Upper lobe of left lung (tissue), 6 donors: ENCODE measurements at regions not wholly inside any gene's neighbourhood (a gene's known extent, or its start where the extent isn't known, plus 50 kb on each side); places are given as distances from the start of the nearest gene placed in this dataset.
A peak's percentile ranks its signal among the peaks of the same experiment; 100 is the strongest.

ENCODE experiments used
- ATAC-seq, 2 donors: fragments of 200-7000 bp; cut with Tn5 transposase; one replicate each; pipeline ENCODE4 v1.9.1; 2022; ENCODE audit warnings: mild to moderate bottlenecking in 2 of 2, moderate library complexity in 2 of 2; ENCODE audit not compliant: low FRiP score in 2 of 2
- DNase-seq, 2 donors: peaks; one replicate each; pipeline ENCODE4 v3.0.0-alpha.2; 2019 to 2020
- H3K27ac ChIP-seq, 4 donors: fragments of 200-600 bp; sonication (generic); one replicate each; pipeline ENCODE4 v1.5.1; 2016 to 2019
- H3K27me3 ChIP-seq, 4 donors: fragments of 200-600 bp; sonication (generic); one replicate each; pipeline ENCODE4 v1.5.1; 2017 to 2019
- H3K36me3 ChIP-seq, 4 donors: fragments of 200-600 bp; sonication (generic); one replicate each; pipeline ENCODE4 v1.5.1; 2016 to 2019
- H3K4me1 ChIP-seq, 4 donors: fragments of 200-600 bp; sonication (generic); one replicate each; pipeline ENCODE4 v1.5.1; 2018 to 2019
- H3K4me3 ChIP-seq, 4 donors: fragments of 200-600 bp; sonication (generic); one replicate each; pipeline ENCODE4 v1.5.1; 2017 to 2019; ENCODE audit warnings: mild to moderate bottlenecking in 2 of 4, moderate library complexity in 1 of 4
- H3K9me3 ChIP-seq, 4 donors: fragments of 200-600 bp; sonication (generic); one replicate each; pipeline ENCODE4 v1.5.1; 2018 to 2019
- EP300 ChIP-seq, 4 donors: sonication (generic); formaldehyde crosslinking; IDR thresholded peaks; one replicate each; pipeline ENCODE4 v1.5.1; 2017; ENCODE audit warnings: antibody characterized with exemption in 4 of 4, control low read depth in 2 of 4
- POLR2A ChIP-seq, 4 donors: fragments of 450-650 bp; IDR thresholded peaks; one replicate each; pipeline ENCODE4 v1.5.1; 2016 to 2017; ENCODE audit warnings: antibody characterized with exemption in 4 of 4, mild to moderate bottlenecking in 2 of 4
- POLR2AphosphoS5 ChIP-seq, 2 donors: sonication (generic); formaldehyde crosslinking; IDR thresholded peaks; one replicate each; pipeline ENCODE4 v1.5.1; 2017; ENCODE audit warnings: antibody characterized with exemption in 2 of 2
- WGBS, 2 donors: methylation state at CpG; one replicate each; pipeline ENCODE4 v1.1.5; 2017 to 2018; 5-methylcytosine and 5-hydroxymethylcytosine counted together
- TF ChIP-seq, protein P1 (sequence below), 6 experiments: fragments of 450-650 bp in 4 of 6; fragments of 200-600 bp in 2 of 6; sonication (generic) in 2 of 6; IDR thresholded peaks; one replicate each; pipeline ENCODE4 v1.5.1; 2016 to 2019; ENCODE audit warnings: antibody characterized with exemption in 6 of 6
- donor health status: DM: no; HTN: no; CAD: no; lungs with moderate emphysema.
- donor health status: DM: no; HTN: yes; CAD: no; lungs with severe emphysema.

DNA sequence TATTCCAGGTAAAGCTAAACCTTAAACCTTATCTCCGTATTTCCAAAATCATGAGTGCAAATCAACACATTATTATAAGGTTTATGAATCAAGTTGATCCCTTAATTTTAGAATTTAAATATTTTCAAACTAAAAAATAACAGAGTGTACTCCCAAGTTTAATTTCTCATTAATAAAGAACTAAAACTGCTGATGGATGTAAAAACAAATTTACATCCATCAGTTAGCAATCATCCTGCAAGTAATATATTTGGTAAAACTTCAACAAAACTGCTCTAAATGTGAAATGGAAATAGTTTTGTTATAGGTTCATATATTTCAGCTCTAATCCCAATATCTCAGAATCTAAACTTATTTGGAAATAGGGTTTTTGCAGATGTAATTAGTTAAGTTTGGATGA, 71.3 kb upstream of the ZNF804B start:
- no peaks in the 10 kb centered on the region for H3K4me1 ChIP-seq
- no peak overlapping the region for H3K27ac ChIP-seq
- TF ChIP-seq, protein P1, sequence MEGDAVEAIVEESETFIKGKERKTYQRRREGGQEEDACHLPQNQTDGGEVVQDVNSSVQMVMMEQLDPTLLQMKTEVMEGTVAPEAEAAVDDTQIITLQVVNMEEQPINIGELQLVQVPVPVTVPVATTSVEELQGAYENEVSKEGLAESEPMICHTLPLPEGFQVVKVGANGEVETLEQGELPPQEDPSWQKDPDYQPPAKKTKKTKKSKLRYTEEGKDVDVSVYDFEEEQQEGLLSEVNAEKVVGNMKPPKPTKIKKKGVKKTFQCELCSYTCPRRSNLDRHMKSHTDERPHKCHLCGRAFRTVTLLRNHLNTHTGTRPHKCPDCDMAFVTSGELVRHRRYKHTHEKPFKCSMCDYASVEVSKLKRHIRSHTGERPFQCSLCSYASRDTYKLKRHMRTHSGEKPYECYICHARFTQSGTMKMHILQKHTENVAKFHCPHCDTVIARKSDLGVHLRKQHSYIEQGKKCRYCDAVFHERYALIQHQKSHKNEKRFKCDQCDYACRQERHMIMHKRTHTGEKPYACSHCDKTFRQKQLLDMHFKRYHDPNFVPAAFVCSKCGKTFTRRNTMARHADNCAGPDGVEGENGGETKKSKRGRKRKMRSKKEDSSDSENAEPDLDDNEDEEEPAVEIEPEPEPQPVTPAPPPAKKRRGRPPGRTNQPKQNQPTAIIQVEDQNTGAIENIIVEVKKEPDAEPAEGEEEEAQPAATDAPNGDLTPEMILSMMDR (IDR thresholded peaks at IDR 0.05) = no peak
- no peak for TF ChIP-seq POLR2A (IDR thresholded peaks at IDR 0.05)
- TF ChIP-seq POLR2AphosphoS5 (IDR thresholded peaks at IDR 0.05) = no peak
- TF ChIP-seq EP300 (IDR thresholded peaks at IDR 0.05) = no peak
- ATAC-seq (no peak), DNase-seq (no peak)
- H3K36me3 ChIP-seq = no peaks in the 10 kb centered on the region
- no peaks in the 10 kb centered on the region for H3K9me3 ChIP-seq
- no peak overlapping the region for H3K4me3 ChIP-seq
- H3K27me3 ChIP-seq = no peaks in the 10 kb centered on the region
- 84 to 92% methylated on average over 1 of the region's 1 CpG for WGBS, 2 donors

DNA sequence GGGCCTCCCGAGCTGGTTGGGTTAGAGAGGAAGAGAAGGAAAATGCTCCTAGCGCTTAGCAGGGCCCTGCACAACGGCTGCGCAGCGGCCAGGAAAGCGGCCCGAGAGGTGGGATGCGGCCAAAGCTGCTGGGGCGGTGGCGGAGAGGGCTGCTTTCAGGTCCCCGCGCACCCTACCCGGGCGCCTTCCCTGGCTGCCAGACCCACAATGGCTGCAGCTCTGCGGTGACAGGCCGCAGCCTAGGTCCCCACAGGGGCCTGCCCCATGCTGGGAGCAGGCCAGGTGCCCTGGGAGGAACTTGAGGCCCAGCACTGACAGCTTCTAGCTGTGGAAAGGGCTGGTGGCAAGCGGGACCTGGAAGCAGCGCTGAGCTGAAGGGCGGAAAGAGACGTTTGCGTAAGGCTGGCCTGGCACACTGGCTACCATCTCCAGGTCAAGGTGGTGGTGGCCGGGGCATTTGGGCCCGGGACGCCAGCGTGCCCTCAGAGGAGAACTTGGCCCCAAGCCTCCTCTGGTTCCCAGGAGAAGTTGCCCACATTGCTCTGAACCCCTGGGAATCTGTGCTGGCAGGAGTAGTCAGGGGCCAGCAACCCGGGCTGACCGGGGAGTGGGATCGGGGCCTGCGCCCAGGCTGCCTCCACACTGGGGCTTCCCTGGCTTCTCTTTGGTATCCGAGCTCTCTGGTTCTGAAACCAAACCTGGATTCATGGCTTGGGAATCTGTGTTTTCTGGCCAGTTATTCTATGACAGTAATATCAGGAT, 72.9 kb upstream of the ZNF804B start:
- Histone ChIP-seq H3K9me3 (no peaks in the 10 kb centered on the region), H3K27me3 (no peaks in the 10 kb centered on the region), H3K36me3 (no peaks in the 10 kb centered on the region), H3K4me1 (no peaks in the 10 kb centered on the region), H3K27ac (no peak overlapping the region), H3K4me3 (no peak overlapping the region)
- WGBS, 2 donors = 94 to 95% methylated on average over 19 to 27 of the region's 30 CpGs
- ATAC-seq = peak; percentile 38 to 46
- DNase-seq = peak in 1 of 2 donors; percentile 71
- no peak for TF ChIP-seq POLR2A (IDR thresholded peaks at IDR 0.05)
- TF ChIP-seq, protein P1 (IDR thresholded peaks at IDR 0.05) = no peak
- no peak for TF ChIP-seq POLR2AphosphoS5 (IDR thresholded peaks at IDR 0.05)
- no peak for TF ChIP-seq EP300 (IDR thresholded peaks at IDR 0.05)

DNA sequence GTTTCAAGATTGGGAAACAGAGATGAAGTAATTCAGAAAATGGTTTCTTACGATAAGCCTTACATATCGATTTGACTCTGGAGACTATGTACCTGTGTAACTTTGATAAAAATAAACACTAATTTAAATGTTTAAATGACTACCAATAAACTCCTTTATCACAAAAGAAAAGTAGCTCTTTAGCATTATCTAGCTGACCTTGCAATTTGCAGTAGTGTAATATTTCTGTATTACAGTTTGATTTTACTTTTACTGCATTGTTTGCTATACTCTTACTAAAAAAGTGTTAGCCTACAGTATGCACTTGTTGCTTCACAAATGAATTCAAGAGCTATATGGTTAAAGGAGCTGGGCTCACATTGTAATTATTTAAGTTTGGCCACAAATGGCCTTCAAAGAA, 77.8 kb upstream of the ZNF804B start:
- no peak overlapping the region for H3K27ac ChIP-seq
- no peak for DNase-seq
- no peak for TF ChIP-seq EP300 (IDR thresholded peaks at IDR 0.05)
- TF ChIP-seq POLR2AphosphoS5 (IDR thresholded peaks at IDR 0.05) = no peak
- no peak for TF ChIP-seq POLR2A (IDR thresholded peaks at IDR 0.05)
- TF ChIP-seq, protein P1 (IDR thresholded peaks at IDR 0.05) = no peak
- H3K4me3 ChIP-seq = no peak overlapping the region
- no peaks in the 10 kb centered on the region for H3K4me1 ChIP-seq
- 92 to 95% methylated on average over 2 of the region's 2 CpGs for WGBS, 2 donors
- no peaks in the 10 kb centered on the region for H3K9me3 ChIP-seq
- H3K27me3 ChIP-seq = no peaks in the 10 kb centered on the region
- no peaks in the 10 kb centered on the region for H3K36me3 ChIP-seq
- no peak for ATAC-seq

DNA sequence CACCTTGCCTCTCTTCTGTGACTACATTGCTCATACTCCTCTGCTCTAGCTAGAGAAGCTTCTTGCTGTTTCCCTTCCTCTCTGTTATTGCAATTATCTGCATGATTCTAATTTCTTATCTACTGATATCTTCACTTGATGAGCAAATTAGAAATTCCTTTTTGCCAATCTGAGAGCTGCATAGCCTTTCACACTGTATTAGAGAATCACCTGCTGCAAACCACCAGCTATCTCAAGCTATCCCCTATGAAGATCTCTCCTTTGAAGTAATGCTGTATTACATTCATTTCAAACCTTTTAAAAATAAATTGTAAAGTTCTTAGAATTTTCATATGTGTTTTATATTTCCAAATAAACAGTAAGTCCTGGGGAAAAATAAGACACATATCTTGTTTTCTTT, 89.0 kb upstream of the ZNF804B start:
- TF ChIP-seq EP300 (IDR thresholded peaks at IDR 0.05) (no peak), POLR2A (IDR thresholded peaks at IDR 0.05) (no peak), POLR2AphosphoS5 (IDR thresholded peaks at IDR 0.05) (no peak)
- TF ChIP-seq, protein P1 (IDR thresholded peaks at IDR 0.05) = no peak
- DNase-seq = no peak
- H3K9me3 ChIP-seq = no peaks in the 10 kb centered on the region
- H3K27me3 ChIP-seq = no peaks in the 10 kb centered on the region
- no peak for ATAC-seq
- no peaks in the 10 kb centered on the region for H3K36me3 ChIP-seq
- no peaks in the 10 kb centered on the region for H3K4me1 ChIP-seq
- H3K27ac ChIP-seq = no peak overlapping the region
- H3K4me3 ChIP-seq = no peak overlapping the region

DNA sequence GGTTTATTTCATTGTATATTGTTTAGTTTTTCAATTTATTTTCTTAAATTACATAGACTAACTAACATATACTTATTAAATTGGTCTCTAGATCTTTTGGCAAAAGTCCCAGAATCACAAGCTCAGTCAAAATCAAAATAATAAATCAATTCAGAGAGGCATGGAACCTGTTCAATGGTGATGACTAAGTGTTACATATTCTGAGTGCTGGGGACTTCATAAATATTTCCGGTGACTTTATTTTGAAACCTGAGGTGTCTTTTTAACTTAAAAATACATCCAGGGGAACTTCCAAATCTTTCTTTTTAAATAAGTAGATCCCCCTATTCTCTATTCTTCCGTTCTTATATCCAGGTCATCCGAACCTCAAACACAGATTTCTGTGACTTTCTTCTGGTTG, 89.6 kb upstream of the ZNF804B start:
- no peaks in the 10 kb centered on the region for H3K27me3 ChIP-seq

More for the DNA sequence above, 89.6 kb upstream of the ZNF804B start:
- no peaks in the 10 kb centered on the region for H3K9me3 ChIP-seq
- no peak overlapping the region for H3K27ac ChIP-seq
- 80 to 87% methylated on average over 3 of the region's 3 CpGs for WGBS, 2 donors
- no peak overlapping the region for H3K4me3 ChIP-seq
- TF ChIP-seq, protein P1 (IDR thresholded peaks at IDR 0.05) = no peak
- TF ChIP-seq POLR2AphosphoS5 (IDR thresholded peaks at IDR 0.05) (no peak), EP300 (IDR thresholded peaks at IDR 0.05) (no peak), POLR2A (IDR thresholded peaks at IDR 0.05) (no peak)
- DNase-seq (no peak), ATAC-seq (no peak)
- H3K36me3 ChIP-seq = no peaks in the 10 kb centered on the region
- no peaks in the 10 kb centered on the region for H3K4me1 ChIP-seq
